Hematopoietic multipotent progenitor cell treated with erythropoietin and hydrocortisone succinate and interleukin-3 and kit ligand, for 6 days (in vitro differentiated cells): ENCODE measurements at regions not wholly inside any gene's neighbourhood (a gene's known extent, or its start where the extent isn't known, plus 50 kb on each side); places are given as distances from the start of the nearest gene placed in this dataset.

Experiments
- DNase-seq: peaks from one replicate; pipeline ENCODE4 v3.0.0-alpha.2; 2015

DNA sequence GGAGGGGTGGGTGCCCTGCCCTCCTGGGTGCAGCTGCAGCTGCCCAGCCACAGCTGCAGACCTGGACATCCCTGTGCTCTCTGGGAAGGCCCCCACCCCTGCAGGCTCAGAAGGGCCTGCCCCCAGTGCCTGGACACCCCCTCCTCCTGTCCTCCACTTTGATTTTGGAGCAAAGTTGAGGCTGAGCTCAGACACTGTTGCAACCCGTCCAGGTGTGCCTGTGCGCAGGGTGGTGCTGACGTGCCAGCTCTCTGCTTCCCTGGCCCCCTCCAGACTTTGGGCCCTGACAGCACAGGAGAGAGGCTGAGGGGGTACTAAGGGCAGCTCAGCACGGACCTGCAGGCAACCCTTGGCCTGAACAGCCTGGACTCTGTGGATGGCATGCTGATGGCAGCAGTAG lies 750.3 kb downstream of the ARAP2 start:
- DNase-seq: no peak

DNA sequence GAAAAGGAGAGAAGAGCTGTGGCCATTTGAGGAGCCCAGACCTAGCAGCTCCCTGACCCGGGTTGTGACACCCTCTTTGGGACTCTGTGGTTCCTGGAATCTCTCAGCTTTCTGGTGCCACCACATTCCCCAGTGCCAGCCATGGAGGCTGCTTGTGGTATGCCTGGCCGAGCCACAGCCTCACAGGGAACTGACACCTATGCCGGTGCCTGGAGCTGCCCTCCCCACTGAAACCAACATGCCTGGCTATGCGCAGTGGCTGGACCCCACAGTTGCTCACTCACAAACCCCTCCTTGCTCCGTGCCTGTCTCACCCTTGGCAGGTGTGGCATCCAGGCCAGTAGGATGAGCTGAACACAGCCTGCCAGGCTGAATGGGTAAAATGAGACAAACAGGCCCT lies 749.4 kb downstream of the ARAP2 start:
- DNase-seq: no peak

DNA sequence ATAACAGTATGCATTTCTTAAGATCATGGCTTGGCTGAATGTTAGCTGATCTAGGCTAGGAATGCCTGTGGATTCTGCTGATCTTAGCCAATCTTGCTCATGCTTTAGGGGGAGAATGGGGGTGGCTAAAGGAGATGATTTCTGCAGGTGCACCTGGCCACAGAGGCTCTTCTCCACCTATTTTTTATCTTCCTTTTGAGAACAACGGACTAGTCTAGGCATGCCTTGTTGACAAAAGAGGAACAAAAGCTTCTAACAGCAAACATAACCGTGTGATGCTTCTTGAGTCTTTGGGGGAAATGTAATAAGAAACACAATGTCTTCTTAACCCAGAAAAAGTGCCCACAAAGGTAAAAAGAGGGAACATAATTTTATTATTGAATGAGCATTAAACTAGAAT lies 743.5 kb downstream of the ARAP2 start:
- no peak for DNase-seq

DNA sequence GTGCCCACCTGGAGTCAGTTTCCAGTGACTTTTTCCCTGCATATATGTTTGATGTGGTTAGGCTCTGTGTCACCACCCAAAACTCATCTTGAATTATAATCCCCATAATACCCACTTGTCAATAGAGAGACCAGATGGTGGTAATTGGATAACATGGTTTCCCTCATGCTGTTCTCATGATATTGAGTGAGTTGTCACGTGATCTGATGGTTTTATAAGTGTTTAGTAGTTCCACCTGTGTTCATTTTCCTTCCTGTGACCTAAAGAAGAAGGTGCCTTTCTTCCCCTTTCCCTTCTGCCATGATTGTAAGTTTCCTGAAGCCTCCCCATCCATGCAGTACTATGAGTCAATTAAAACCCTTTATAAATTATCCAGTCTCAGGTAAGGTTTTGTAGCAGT lies 740.9 kb downstream of the ARAP2 start:
- DNase-seq: no peak

DNA sequence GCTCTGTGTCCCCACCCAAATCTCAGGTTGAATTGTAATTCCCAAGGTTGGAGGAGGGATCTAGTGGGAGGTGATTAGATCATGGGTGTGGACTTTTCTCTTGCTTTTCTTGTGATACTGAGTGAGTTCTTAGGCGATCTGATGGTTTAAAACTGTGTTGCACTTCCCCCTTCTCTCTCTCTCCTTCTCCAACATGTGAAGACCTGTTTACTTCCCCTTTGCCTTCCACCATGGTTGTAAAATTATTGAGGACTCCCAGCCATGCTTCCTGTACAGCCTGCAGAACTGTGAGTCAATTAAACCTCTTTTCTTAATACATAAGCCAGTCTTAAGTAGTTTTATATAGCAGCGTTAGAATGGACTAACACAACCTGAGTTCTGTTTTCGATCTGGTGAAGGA lies 738.2 kb downstream of the ARAP2 start:
- DNase-seq: no peak

DNA sequence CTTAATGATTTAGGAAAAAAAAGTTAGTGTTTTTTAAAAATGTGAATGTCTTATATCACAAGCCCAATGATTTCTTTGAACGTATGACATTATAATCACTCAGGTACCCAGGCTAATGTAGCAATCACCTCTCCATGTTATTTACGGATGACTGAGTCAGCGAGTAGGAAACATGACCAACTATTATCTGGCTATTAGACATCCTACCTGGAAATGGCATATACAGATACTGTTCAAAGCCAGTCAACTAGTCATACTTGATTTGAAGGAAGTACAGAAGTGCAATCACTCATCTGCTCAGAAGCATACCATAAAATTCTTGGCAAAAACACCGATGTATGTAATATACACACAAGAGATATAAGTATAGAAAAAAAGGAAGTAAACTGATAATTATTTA lies 732.5 kb downstream of the ARAP2 start:
- DNase-seq: no peak

DNA sequence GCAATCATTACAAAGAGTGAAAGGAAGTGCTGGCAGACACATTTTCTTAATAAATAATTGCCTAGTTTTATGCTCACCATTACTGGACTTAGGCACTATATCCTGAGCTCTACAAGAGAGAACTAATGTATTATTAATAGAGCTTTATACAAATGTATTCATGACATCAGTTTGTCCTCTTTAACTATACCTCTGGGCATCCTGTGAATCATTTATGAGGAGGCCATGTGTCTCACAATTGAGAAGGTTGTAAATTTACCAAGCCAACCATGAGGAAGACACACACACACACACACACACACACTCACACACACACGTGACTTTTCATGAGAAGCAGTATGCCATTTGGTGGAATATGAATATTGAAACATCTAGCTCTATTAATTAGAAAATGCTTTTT lies 728.2 kb downstream of the ARAP2 start:
- no peak for DNase-seq

DNA sequence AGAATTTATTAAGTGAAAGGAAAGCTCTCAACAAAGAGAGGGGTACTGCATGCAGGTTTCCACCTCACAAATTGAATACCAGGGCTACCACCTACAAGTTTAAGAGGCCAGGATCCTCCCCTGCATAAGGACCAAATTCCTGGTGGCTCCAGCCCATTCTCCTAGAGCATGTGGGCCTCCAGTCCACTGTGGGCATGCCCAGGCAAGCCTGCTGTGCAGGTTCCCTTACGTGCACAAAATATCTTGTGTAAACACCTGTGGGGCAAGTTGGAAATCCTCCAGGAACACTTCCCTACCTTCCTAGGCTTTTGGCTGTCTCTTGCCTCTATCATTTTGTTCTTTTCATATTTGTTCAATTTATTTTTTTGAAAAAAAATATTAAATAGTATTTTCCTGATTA lies 724.3 kb downstream of the ARAP2 start:
- DNase-seq: no peak

DNA sequence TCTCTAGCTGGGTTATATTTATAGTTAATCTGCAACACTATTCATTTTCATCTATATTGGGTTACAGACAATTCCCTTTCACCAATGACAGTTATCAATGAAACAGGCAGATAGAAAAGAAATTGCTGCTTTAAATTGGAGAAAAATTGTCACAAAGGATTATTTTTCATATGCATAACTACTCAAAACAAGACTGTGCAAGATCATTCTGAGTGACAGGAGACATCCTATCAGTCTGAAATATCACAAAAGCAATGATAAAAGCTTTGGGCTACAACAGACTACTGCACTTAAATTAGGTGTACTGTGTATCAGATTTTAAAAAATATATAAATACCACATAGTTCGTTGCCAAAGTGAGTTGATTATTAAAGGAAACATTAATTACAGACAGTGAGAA lies 722.6 kb downstream of the ARAP2 start:
- no peak for DNase-seq

DNA sequence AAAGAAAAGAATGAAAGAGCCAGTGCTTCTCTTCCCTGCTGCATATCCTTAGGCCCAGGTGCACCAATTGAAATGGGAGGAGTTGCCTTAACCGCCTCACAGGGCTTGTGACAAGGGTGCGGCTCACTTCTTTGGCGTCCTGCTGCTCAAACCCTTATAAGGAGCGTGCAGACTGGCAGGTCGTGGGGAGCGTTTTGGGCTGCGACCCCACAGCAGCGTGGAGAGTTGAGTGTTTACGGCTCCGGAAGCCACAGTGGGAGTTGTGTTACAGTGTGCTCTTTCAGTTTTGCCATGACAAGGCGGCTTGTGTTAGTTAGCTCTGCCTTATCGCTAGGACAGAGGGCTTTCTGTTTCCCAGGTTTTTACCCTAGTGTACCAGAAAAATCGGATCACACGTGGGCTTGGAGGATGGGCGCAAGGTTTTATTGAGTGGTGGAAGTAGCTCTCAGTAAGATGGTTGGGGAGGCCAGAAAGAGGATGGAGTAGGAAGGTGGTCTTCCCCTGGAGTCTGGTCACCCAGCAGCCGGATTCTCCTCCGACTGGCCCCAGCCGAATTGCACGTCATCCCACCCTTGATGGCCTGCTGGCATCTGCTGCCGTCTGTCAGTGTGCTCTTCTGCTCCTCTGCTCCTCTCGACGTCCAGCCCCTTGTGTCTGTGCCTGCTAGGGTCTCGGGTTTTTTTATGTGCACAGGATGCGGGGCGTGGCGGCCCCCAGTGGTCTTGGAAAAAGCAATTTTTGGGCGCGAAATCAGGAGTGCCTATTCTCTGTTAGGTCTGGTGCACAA lies 718.9 kb downstream of the ARAP2 start:
- DNase-seq: no peak

DNA sequence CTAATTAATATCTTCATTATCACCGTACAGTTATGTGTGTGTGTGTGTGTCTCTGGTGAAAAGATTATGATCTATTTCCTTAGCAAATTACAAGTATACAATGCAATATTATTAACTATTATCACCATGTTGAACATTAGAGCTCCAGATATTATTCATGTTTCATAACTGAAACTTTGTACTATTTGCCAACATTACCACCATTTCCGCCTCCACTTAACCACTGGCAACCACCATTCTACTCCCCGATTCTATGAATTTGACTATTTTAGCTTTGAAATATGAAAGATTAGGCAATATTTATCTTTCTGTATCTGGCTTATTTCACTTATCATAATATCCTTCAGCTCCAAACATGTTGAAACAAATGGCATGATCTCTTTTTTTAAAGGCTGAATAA lies 717.9 kb downstream of the ARAP2 start:
- DNase-seq: peak; percentile 6

DNA sequence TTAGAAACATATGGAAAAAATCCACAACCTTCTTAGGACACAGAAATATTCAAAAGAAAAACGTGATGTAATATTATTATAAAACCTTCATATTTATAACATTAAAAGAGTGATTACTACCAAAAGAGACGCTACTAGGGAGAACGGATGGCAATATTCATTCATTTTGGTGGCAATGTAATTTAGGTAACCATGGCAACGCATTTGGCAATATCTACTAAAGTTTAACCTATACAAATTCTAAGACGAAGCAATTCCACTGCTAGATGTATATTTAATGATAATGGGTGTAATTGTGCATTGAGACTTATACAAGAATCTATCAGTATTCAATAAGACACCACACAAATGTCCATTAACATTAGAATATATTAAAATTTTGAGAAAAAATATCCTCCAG lies 709.4 kb downstream of the ARAP2 start:
- no peak for DNase-seq

DNA sequence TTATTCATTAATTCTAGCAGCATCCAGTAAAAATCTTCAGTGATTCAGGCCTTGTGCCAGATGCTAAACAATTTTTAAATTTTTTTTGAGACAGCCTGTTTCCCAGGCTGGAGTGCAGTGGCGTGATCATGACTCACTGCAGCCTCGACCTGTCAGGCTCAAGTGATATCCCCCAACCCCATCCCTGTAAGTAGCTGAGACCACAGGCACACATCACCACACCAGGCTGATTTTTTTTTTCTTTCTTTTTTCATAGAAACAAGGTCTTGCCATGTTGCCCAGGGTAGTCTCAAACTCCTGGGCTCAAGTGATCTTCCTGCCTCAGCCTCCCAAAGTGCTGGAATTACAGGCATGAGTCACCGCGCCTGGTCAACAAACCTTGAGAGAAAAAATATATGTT lies 705.5 kb downstream of the ARAP2 start:
- no peak for DNase-seq

DNA sequence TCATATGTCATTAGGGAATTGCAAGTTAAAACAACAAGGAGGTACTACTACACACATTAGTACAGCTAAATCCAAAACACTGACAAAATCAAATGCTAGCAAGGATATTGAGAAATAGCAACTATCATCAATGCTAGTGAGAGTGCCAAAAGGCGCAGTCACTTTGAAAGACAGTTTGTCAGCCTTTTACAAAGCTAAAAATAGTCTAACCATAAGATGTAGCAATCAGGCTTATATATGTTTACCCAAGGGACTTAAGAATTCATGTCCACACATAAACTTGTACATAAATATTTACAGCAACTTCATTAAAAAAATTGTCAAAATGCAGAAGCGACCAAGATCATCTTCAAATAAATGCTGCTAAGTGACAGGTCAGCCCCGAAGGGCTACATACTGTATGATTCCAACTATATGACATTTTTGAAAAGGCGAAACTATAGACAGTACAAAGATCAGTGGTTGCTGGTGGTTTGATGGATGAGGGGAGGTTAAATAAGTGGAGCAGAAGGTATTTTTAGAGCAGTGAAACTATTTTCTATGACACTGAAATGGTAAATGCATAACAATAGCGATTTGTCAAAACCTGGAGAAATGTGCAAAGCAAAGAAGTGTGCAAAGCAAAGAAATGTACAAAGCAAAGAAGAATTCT lies 704.8 kb downstream of the ARAP2 start:
- DNase-seq: no peak

DNA sequence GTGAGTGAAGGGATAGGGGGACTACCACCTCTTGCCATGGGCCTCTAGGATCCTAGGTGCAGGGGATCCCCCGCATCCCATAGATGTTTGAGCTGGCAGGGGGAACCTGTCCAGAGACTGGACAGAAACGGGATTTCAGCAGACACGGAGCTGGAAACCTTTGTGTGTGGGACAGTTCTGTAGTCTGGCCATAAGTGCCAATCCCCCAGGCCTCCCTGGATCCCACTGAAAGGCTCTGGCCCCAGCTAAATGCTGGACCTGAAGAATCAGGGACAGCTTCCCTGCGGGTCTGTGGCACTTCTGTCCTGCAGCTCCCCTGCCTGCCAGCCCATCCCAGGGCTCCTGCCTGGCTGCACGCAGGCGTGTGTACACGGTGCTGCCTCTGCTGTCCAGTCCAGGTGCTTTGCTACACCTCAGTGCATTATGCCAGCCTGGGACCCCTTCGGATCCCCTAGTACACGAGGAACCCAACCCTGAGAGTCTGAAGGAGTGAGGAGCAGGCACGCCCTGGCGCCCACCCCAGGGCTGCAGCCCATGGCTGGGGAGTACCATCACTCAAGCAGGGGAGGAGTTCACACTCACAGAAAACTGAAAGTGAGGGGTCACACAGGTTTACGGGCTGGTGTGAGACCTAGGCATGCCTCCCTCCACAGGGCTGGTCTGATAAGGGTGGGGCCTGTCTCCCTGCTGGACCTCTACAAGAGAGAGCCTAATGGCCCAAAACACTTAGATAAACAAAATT lies 703.0 kb downstream of the ARAP2 start:
- no peak for DNase-seq

DNA sequence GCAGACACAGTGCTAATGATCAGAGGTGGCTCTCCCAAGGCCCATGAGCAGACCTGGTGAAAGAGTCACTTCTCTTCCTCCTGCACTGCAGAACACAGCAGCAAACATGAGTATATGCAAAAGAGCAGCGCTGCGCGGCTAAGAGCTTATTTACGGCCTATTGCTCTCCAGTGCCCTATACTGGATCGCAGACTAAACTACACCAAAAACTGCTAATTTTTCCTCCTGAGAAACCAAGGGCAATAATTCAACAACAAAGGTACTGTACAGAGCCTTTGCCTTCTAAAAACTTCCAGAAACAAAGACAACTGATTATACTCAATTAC lies 702.5 kb downstream of the ARAP2 start:
- DNase-seq: no peak

DNA sequence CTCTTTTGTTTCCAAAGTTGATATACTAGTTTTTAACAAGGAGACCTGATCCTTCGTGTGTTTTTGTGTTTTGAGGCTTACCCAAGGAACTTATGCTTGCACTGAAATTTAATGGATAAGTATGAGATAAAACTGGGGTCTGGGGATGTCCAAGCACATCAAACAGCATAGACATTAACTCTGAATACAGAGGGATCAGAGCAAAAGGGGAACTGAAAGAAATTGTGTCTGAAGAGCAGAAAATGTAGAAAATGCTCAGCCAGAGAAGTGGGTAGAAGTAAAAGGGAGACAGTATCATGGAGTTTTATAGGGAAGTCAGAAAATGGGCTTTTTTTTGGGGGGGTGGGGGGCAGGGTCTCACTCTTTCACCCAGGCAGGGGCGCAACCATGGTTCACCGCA lies 695.4 kb downstream of the ARAP2 start:
- DNase-seq: no peak

DNA sequence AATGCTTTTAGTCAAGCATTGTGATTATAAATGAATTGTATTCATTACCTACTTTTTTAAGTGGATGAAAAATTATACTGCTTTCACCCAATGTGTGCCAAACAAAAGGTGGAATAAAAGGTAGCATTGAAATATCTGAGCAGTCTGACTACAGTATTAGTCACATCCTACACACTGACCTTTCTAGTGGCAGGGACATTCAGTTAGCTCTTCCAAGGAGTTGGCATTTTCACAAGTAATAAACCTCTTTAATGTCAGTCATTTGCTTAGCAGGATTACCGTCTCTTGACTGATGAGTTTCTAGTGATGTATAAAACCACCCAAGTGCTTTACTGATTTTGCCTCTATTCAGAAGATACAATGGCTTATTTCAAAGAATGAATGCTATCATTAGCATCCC lies 687.9 kb downstream of the ARAP2 start:
- no peak for DNase-seq

DNA sequence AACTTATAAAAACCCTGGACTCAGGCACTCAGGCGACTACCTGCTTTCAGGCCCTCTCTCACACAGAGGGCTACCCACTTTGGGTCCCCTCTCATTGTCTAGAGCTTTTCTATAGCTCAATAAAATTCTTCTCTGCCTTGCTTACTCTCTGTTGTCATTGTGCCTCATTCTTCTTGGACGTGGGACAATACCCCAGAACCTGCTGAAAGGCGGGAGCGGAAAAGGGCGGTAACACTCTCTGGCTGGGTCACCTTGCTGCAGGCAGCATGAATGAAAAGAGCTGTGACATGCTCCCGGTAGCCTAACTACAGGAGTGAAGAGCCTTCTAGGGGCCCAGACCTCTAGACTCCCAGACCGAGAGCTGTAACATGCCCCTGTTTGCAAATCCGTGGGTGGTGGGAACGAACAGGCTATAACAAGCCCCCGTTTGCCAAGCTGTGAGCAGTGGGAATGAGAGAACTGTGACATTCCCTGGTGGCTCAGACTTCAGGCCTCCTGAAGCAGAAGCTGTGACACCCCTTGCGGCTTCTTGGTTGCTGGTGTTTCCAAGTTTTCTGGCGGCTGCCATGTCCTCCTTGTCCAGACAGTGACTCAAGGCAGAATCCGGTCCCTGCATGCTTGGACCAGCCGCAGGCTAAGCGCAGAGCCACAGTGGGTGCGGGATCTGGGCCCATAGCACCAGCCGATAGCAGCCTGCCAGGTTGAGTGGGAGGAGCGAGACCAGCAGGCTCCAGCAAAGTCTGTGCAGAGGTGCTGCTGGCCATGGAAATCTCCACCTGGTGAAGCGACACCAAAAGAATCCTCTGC lies 684.6 kb downstream of the ARAP2 start:
- no peak for DNase-seq

DNA sequence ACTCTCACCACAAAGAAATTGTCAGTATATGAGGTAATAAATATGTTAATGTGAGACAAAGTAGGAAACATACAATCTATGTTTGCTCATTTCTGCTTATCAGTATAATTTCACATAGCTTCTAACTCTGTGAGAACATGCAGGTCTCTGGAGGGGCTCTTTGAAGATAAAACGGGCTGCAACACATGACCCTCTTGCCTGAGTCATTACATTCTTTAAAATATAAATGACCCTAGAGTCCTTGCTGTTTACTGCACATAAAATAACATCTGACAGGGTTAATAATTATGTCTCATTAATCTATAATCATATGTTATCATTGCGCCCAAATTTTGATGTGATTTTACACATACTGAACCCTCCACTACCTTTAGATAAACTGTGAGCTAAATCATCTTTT lies 681.5 kb downstream of the ARAP2 start:
- DNase-seq: no peak

DNA sequence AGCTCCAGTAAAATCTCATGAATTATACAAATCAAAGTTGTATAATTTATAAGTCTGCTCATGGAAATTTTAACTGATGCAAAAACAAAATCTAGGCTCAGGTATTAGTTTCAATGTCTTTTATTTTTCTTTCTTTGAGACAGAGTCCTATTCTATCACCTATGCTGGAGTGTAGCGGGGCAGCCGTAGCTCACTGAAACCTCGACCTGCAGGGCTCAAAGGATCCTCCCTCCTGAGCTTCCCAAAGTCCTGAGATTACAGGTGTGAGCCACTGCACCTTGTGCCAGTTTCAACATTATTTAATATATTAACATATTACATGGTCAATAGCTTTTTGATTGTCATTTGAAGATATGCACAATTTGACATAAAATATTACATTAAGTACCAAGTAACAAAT lies 678.7 kb downstream of the ARAP2 start:
- no peak for DNase-seq

DNA sequence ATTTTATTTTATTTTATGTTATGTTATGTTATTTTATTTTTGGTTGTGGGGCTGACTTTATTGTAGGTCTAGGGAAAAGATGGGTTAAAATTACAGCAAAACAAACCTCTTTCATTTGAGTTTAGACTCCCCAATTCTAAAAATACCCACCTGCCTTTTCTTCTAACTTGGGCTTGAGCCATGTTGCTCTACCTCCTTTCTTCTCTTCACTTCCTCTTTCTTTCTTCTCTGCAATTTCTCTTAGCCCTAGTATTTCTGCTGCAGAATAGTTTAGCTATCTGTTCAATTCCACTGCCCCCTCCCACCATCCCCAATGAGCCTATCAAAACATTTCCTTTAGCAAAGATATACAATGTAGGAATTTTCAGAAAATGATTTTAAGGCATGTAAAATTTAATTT lies 653.3 kb downstream of the ARAP2 start:
- no peak for DNase-seq

DNA sequence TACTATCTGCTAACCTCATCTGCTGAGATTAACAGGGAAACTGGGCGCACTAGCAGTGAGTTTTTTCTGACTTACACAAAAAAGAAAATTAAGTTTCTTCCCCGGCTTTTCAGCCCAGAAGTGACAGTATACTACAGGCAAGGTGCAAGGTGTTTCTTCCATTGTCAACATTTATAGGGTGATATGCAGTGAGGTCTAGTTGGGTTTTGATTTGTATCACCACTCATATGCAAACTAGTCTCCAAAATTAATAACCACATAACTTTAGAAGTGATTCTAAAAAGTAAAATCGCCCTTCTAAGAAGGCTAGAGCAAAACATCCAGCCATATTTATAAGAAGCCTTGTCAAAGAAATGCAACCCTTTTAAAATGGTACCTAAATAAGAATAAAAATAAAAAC lies 640.1 kb downstream of the ARAP2 start:
- no peak for DNase-seq

DNA sequence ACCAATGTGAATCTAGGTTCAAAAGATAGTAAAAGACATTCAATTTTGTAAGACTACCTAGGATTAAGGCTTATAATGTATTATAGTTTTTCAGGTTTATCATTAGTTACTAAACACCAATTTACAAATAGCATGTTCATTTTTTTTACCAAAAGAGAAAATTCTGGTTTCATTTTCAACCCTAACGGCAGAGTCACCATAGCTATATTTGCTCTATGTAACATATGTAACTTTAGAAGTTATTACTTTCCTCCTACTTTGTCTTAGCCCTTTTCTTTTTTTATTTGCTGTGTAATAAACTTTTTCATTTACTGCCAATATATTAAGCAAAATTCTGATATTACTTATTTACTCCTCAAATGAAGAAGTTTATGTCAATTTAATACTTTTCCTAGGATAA lies 639.6 kb downstream of the ARAP2 start:
- no peak for DNase-seq
